GM12872 (cell line): ENCODE measurements at regions not wholly inside any gene's neighbourhood (a gene's known extent, or its start where the extent isn't known, plus 50 kb on each side); places are given as distances from the start of the nearest gene placed in this dataset.

Experiments
- TF ChIP-seq, protein P1 (sequence below): IDR thresholded peaks from 3 replicates; pipeline ENCODE4 v1.5.1; 2011; ENCODE audit warnings: low read depth, mild to moderate bottlenecking, low read length, moderate library complexity; ENCODE audit not compliant: insufficient read depth

DNA sequence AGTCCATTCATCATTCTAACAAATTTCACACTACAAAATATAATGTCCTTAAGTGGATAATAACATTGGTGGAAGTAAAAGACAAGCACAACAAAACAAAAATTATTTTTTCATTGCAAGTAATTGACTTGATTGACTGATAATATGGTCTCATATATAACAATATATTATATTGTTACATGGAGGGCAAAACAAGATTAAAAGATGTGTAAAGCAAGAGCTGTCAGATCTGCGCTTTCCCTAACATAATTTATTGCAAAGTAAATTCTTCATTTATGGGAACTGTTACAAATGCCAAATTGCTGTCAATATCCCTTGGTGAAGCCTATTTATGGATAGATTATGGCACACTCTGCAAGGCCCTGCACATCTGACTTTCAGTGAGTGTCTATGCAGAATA is 233.6 kb downstream of the PCDH7 start:
- TF ChIP-seq, protein P1, sequence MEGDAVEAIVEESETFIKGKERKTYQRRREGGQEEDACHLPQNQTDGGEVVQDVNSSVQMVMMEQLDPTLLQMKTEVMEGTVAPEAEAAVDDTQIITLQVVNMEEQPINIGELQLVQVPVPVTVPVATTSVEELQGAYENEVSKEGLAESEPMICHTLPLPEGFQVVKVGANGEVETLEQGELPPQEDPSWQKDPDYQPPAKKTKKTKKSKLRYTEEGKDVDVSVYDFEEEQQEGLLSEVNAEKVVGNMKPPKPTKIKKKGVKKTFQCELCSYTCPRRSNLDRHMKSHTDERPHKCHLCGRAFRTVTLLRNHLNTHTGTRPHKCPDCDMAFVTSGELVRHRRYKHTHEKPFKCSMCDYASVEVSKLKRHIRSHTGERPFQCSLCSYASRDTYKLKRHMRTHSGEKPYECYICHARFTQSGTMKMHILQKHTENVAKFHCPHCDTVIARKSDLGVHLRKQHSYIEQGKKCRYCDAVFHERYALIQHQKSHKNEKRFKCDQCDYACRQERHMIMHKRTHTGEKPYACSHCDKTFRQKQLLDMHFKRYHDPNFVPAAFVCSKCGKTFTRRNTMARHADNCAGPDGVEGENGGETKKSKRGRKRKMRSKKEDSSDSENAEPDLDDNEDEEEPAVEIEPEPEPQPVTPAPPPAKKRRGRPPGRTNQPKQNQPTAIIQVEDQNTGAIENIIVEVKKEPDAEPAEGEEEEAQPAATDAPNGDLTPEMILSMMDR, result no peak

DNA sequence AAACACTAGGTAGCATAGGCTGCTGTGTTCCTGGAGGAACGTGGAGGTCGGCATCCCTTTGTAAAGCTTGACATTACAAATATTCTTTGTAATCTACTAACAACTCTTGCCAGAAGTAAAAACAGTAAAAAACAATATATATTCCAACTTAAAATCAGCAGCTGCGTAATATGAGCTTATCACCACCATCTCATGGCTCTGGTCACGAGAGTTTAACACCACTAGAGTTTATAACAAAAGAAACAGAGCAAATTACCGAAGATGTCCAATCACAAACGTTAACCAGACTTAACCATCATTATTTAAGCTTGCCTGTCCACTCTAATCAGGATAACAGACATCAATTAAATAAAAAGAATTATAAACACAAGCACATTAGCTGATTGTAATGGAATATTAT is 236.7 kb downstream of the PCDH7 start:
- TF ChIP-seq, protein P1, result no peak

DNA sequence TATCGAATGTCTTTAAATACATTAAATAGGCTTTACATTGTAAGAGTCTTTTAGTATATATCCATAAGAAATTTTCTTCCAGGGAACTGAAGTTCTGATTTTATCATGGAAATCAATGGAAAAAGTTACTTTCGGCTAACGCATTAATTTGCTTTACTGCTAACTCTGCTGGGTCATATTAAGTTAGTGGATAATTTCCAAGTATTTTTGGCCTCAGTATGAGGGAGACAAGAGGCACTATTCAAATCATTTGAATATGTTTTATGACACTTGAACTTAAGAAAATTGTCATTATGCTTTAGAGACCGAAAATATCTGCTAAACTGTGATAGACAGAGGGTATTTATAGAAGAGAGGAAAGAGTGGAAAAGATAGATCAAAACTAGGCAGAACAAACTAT is 237.5 kb downstream of the PCDH7 start:
- TF ChIP-seq, protein P1, result no peak

DNA sequence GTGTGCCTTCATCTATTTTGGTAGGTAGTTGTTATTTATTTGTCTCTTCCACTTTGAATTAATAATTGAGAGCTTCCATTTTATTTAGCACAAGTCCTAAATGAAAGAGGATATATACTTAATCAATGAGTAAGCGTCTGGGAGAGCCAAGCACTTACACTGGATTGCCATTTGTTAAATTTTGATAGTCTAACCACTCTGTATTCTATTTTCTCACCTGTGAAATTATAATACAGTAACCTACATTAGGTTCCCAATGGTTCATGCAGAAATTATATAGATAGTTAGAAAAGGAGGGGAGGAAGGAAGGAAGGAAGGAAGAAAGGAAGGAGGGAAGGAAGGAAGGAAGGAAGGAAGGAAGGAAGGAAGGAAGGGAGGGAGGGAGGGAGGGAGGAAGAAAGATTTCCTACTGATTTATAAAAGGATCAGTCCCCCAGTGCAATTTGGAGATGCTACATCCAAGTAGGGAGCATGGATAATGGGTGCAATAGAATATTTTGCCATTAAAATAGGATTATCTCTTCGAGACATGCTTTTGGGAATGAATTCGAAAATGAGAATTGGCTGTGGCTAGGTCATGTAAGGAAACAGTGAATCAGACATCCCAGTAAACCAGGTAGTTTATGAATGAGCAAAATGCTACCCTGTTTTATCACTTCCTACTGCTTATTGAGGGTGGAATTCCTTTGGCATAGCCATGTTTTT is 239.8 kb downstream of the PCDH7 start:
- TF ChIP-seq, protein P1, result no peak

DNA sequence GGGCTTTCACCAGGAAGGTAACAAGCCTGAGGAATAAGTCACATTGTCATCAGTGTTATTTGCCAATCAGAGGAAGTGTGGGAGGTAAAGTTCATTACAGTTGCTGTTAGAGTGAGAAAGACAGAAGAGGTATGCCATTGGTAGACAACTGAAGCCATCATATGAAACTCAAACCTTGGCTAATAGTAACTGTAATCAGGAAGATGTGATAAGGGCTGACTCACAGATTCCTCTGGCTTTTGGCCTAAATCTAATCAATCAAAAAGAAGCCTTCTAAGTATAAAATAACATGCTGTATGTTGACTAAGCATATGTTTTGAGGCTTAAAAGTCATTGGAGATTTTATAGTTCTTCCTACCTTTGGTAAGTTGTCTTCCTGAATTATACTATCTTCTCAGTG is 242.8 kb downstream of the PCDH7 start:
- TF ChIP-seq, protein P1, result no peak

DNA sequence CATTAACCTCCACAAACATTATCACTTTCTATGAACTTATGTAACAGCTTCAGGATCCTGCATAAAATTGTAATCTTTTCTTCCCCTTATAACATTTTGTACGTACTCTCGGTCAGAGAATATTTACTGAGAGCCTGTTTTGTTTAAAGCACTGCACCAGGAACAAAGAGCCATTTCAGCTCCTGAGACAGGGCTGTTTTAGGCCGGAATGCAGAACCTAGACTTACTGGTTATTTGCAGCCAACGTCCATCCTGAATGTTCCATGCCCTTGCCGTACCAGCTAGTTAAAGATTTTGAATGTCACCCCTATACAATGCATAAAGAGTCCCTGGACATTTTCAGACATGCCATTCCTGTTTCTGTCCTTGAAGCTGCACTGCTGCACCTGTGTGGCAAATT is 248.8 kb downstream of the PCDH7 start:
- TF ChIP-seq, protein P1, result no peak

DNA sequence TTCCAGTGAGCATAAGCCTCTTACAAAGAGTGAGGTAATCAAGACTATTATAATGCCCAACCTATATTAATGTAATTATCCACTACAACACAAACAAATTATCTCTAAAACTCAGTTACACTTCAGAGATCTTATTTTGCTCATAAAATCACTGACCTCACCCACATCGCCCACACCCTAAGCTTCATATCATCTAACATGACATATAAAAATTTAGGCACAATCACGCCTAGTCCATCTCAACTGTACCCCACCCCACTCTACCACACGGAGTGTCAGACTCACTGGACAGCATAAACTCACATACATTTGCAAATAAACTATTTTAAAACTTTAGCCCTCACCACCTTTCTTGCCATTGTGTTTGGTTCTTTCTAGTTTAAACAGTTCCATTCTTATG is 252.4 kb downstream of the PCDH7 start:
- TF ChIP-seq, protein P1, result no peak
